ENCODE measurements at regions not wholly inside any gene's neighbourhood (a gene's known extent, or its start where the extent isn't known, plus 50 kb on each side); places are given as distances from the start of the nearest gene placed in this dataset.
"Not testable (repeated sequence)": the region's sequence is repeated elsewhere in the genome, so short reads cannot be mapped to it uniquely, and the experiment has no call there.

DNA sequence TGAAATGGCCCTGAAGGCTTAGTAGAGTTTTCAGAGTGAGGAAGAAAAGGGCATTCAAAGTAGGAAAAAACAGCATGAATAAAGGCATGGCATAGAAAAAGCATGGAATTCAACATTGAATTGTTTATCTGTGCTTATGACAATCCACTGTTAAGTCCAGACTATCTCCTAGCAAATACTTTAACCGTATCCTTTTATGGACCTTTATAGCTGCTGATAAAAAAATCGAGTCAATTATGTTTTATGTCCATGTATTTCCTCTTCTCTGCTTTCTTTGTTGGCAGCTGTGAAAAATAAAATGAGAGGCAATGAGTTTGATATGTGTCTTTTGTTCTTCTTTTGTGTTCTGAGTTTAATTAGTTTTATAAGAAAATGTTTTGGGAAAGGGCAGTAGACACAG lies 70.4 kb downstream of the TDRD15 start:
- no peak for DNase-seq

GRCh38 chr2:21194858-21195271 lies 71.1 kb downstream of the TDRD15 start:
- no peak for DNase-seq

GRCh38 chr2:21195326-21195725 lies 71.6 kb downstream of the TDRD15 start:
- no peak for DNase-seq

GRCh38 chr2:21198637-21199036 lies 74.9 kb downstream of the TDRD15 start:
- DNase-seq = no peak

DNA sequence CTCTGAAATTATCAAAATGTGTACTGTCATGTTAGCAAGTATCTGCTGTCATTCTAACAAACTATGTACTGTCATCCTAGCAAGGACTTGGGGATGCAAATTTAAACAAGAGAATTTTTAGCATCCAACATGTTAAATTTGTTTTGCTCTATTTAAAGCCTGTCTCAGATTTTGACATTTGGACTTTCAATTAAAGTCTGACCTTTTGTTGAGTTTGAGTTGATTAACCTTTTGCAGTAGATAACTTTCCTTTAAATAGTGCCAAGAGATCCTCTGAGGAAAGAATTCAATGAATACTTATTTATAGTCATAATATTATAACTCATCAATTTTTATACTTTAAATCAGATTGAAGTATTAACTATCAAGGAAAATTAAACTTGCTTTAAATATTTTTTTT lies 80.2 kb downstream of the TDRD15 start:
- no peak for DNase-seq

GRCh38 chr2:21214085-21214484 lies 90.3 kb downstream of the TDRD15 start:
- DNase-seq = not testable (repeated sequence)

GRCh38 chr2:21217442-21217841 lies 93.7 kb downstream of the TDRD15 start:
- no peak for DNase-seq

GRCh38 chr2:21220930-21221329 lies 97.2 kb downstream of the TDRD15 start:
- no peak for DNase-seq

- no peak for DNase-seq
These were observed 99.8 kb downstream of the TDRD15 start for GRCh38 chr2:21223618-21224017.

DNA sequence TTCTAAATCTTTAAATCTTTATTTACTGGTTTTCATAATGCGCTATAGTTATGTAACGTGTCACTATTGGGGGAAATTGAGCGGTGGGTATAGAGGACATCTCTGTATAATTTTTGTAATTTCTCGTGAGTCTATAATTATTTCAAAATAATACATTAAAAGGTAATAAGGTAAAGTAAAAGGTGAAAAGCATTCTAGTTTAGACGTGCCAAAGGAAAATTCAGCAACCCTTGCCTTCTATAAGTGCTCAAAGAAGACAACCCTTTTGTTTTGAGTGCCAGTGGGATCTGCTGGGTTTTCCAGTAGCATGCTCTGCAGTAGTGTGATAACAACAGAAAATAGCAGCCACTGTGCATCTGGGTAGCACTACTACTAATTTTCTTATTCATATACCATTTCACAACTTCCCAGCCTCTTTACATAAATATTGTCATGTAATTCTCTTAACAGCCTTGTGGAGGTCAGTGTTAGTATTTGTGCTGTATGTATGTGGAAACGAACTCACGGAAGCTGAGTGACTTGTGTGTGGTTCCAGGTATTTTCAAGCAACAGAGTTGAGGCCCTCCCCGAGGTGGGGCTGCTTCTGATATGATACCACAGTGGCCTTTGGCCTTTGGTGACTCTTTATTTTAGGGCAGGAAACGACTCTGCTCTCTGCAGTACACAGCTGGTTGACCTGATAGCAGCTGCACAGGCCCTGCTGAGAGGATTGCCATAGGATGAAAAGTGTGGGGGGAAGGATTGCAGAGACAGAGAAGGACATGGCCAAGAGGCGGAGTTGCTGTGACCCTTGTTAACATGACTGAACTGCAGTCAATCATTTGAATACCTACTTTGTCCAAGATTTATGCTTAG lies 104.5 kb downstream of the TDRD15 start:
- DNase-seq = peak; percentile 79

DNA sequence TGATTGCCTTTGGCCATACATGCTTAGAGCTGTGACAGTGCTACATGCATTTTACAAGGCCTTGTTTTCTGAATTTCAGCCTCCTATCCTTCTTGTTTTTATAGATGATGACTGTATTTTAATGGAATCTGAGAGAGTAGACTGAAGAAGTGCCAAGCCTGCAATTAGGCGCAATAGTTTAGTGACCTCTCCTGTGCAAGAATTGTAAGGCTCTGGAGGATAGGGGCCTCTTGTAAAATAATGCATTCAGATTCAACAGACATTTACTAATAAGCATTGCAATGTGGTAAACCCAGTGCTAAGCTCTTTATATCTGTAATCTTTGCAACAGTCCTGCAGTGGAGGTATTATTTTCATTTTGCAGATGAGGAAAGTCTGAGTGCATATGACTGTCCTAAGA lies 105.5 kb downstream of the TDRD15 start:
- DNase-seq = no peak

GRCh38 chr2:21230140-21230539 lies 106.4 kb downstream of the TDRD15 start:
- no peak for DNase-seq

- DNase-seq = no peak
These were observed 108.2 kb downstream of the TDRD15 start for GRCh38 chr2:21231985-21232384.

- no peak for DNase-seq
These were observed 109.4 kb downstream of the TDRD15 start for GRCh38 chr2:21233194-21233593.

DNA sequence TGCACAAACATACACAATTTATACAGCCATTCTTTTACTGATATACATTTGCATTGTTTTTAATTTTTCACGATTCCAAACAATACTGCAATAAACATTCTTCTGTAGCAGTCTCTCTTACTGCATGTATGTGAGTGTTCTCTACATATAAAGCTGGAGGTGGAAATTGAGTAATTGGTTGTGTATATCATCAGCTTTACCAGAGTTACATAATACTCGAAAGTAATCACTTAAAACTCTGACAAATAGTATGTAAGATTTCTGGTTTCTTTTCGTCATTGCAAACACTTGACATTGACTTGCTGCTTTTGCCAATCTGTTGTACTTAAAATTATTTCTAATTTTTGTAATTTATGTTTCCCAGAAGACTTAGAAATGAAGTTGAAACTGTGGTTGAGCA lies 110.2 kb downstream of the TDRD15 start:
- no peak for DNase-seq

- DNase-seq = no peak
These were observed 110.8 kb downstream of the TDRD15 start for GRCh38 chr2:21234464-21235120.

DNA sequence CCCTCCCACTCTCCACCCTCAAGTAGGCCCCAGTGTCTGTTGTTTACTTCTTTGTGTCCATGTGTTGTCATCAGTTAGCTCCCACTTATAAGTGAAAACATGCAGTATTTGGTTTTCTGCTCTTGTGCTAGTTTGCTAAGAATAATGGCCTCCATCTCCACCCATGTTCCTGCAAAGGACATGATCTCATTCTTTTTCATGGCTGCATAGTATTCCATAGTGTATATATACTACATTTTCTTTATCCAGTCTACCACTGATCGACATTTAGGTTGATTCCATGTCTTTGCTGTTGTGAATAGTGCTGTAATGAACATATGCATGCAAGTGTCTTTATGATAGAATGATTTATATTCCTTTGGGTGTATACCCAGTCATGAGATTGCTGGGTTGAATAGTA lies 116.0 kb downstream of the TDRD15 start:
- not testable (repeated sequence) for DNase-seq

DNA sequence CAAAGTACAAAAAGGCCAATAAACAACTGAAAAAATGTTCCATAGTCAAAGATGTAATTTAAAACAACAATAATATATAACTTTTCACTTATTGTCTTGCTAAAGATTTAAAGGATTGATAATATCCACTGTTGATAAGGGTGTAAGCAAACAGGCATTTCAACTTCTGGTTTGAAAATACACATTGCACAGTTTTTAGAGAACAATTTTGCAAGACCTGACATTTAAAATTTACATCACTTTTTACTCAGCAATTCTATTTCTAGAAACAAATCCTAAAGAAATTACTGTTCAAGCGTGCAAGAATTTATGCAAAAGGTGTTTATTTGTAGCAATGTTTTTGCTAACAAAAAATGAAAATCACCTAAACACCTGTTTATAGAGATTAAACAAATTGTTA lies 120.4 kb downstream of the TDRD15 start:
- no peak for DNase-seq

GRCh38 chr2:21245565-21245964 lies 121.8 kb downstream of the TDRD15 start:
- peak; percentile 14 for DNase-seq

DNA sequence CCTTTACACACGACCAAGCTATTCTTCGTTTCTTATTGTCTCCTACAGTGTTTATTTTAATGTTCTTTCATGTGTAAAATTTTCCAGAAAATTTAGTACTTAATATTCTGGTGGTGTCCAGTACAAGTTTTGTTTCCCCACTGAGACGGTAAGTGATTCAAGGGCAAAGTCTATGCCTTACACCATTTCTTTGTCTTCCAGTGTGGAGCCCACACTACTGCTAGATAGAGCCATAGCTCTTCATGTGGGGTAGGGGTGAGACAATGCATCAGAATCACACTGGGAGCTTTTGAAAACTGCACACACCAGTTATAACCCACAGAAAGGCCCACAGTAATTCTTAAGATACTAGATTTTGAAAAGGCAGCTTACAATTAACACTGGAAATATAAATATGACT lies 125.6 kb downstream of the TDRD15 start:
- no peak for DNase-seq

GRCh38 chr2:21250673-21251072 lies 126.9 kb downstream of the TDRD15 start:
- DNase-seq = no peak

- DNase-seq = no peak
These were observed 127.6 kb downstream of the TDRD15 start for GRCh38 chr2:21251216-21251980.

GRCh38 chr2:21253311-21254027 lies 129.7 kb downstream of the TDRD15 start:
- DNase-seq = no peak
